WERI-Rb-1 (cell line): ENCODE measurements at regions not wholly inside any gene's neighbourhood (a gene's known extent, or its start where the extent isn't known, plus 50 kb on each side); places are given as distances from the start of the nearest gene placed in this dataset.

ENCODE experiments used
- DNase-seq: peaks from one replicate; pipeline ENCODE4 v3.0.0-alpha.2; 2020
- H3K27ac ChIP-seq: fragments of 250-450 bp; sonication (Bioruptor Pico); 2 replicates; pipeline ENCODE4 v1.5.1; 2020; ENCODE audit warnings: mild to moderate bottlenecking, moderate library complexity
- H3K27me3 ChIP-seq: fragments of 250-450 bp; sonication (Bioruptor Pico); 2 replicates; pipeline ENCODE4 v1.5.1; 2021; ENCODE audit warnings: mild to moderate bottlenecking, low read depth, moderate library complexity; ENCODE audit not compliant: insufficient read depth, severe bottlenecking
- H3K36me3 ChIP-seq: fragments of 250-450 bp; sonication (Bioruptor Pico); 2 replicates; pipeline ENCODE4 v1.5.1; 2020; ENCODE audit warnings: mild to moderate bottlenecking, moderate library complexity
- H3K4me3 ChIP-seq: 2 replicates; pipeline ENCODE4 v1.5.1; 2011; ENCODE audit warnings: low read depth, mild to moderate bottlenecking, control low read depth, low read length
- H3K9me3 ChIP-seq: fragments of 250-450 bp; sonication (Bioruptor Pico); 2 replicates; pipeline ENCODE4 v1.5.1; 2021; ENCODE audit warnings: mild to moderate bottlenecking, moderate library complexity; ENCODE audit not compliant: severe bottlenecking
- TF ChIP-seq, protein P1 (sequence below): IDR thresholded peaks from 2 replicates; pipeline ENCODE4 v1.5.1; 2011; ENCODE audit warnings: low read depth, mild to moderate bottlenecking, control low read depth, inconsistent platforms, low read length

DNA sequence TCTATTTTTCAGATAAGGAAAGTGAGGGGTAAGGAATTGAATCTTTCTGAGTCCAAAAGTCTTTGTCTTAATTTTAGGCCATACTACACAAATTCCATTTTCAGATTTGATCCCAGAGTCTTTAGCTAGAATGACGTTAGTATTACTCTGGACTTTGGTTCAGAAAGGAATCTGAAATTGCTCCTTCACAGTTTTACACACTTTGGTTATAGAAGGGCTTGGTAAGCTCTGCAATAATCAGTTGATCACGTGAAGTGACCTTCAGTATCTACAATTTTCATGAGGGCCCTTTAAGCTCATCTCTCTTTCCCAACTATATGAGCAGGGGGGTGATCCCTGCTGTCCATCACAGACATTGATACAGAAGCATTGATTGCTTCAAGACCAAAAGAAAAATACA, 103.4 kb upstream of the ESRRG start:
- no peak for DNase-seq
- H3K27me3 ChIP-seq = no peaks in the 10 kb centered on the region
- H3K4me3 ChIP-seq = no peak overlapping the region
- no peaks in the 10 kb centered on the region for H3K36me3 ChIP-seq
- TF ChIP-seq, protein P1, sequence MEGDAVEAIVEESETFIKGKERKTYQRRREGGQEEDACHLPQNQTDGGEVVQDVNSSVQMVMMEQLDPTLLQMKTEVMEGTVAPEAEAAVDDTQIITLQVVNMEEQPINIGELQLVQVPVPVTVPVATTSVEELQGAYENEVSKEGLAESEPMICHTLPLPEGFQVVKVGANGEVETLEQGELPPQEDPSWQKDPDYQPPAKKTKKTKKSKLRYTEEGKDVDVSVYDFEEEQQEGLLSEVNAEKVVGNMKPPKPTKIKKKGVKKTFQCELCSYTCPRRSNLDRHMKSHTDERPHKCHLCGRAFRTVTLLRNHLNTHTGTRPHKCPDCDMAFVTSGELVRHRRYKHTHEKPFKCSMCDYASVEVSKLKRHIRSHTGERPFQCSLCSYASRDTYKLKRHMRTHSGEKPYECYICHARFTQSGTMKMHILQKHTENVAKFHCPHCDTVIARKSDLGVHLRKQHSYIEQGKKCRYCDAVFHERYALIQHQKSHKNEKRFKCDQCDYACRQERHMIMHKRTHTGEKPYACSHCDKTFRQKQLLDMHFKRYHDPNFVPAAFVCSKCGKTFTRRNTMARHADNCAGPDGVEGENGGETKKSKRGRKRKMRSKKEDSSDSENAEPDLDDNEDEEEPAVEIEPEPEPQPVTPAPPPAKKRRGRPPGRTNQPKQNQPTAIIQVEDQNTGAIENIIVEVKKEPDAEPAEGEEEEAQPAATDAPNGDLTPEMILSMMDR = no peak
- no peak overlapping the region for H3K27ac ChIP-seq
- no peaks in the 10 kb centered on the region for H3K9me3 ChIP-seq

DNA sequence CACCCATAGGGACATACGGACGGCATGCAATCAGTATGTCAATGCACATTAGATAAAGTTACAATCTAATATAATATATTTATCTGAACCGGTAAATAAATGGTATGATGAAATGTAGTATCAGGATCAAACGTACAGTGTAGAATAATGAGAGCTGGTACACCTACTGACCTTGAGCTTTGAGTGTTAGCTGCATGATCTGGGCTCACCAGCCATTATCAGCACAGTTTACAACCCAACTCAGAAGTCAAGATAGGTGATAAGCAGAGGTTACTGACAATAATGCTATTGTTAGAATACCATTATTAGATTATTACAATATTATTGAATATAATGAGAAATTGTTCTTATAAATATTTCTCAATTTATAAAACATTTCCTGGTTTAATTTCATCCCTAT, 103.0 kb upstream of the ESRRG start:
- Histone ChIP-seq H3K27ac (no peak overlapping the region), H3K27me3 (no peaks in the 10 kb centered on the region), H3K36me3 (no peaks in the 10 kb centered on the region), H3K9me3 (no peaks in the 10 kb centered on the region), H3K4me3 (no peak overlapping the region)
- TF ChIP-seq, protein P1 = no peak
- no peak for DNase-seq

DNA sequence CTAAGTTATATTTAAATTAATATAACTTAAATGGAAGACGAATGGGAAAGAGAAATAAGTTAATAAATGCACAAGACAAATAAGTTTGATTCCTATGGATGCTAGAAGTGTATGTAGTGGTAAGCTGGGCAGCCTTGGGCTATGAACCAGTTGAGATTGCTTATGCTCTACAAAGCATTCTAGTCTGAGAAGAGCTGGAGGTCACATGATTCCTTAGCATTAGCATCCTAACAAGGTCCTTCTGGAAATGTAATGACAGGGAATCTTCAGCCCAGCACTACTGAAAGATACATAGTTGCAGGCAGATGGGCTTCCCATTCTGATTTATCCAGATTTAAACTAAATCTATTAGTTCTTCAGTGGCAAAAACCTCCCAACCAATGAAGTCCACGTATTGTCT, 102.3 kb upstream of the ESRRG start:
- Histone ChIP-seq H3K27me3 (no peaks in the 10 kb centered on the region), H3K36me3 (no peaks in the 10 kb centered on the region), H3K9me3 (no peaks in the 10 kb centered on the region), H3K4me3 (no peak overlapping the region), H3K27ac (no peak overlapping the region)
- DNase-seq = no peak
- TF ChIP-seq, protein P1 = no peak

DNA sequence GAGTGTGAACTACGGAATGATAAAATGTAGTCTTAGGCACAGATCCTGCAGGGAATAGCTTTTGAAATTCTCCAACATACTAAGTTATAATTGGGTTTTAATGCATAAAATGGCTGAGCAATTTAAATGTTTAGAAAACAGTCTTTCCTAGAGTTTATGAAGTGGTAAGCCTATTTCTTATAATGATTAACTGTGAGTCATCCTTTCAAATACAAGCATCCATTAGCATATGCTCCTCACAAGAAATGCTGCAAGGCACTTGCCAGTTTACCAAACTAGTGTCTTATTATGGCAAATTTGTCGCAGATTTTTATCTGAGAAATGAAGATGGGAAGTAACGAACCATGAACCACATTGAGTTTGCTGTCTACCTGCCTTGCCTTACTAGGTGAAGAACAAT, 101.3 kb upstream of the ESRRG start:
- Histone ChIP-seq H3K27me3 (no peaks in the 10 kb centered on the region), H3K9me3 (no peaks in the 10 kb centered on the region), H3K4me3 (no peak overlapping the region), H3K27ac (no peak overlapping the region), H3K36me3 (no peaks in the 10 kb centered on the region)
- no peak for DNase-seq
- TF ChIP-seq, protein P1 = no peak

DNA sequence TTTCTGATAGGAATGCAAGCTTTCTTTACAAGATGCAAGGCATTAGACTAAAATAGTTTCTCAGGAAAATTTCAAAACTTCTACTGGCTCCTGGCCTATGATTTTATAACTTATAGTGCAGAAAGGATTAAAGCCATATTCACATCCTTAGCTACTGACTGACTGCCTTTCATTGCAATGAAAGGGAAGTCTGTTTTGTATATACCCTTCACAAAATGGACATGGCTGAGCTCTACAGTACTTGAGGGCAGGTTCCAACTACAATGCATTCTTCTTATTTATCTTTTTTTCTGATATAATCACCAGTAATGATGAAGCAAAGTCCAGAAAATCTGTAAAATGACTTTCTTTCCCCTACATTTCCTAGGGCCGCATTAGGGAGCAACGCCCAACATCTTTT, 100.5 kb upstream of the ESRRG start:
- H3K9me3 ChIP-seq = no peaks in the 10 kb centered on the region
- no peak overlapping the region for H3K4me3 ChIP-seq
- no peak overlapping the region for H3K27ac ChIP-seq
- no peaks in the 10 kb centered on the region for H3K27me3 ChIP-seq
- H3K36me3 ChIP-seq = no peaks in the 10 kb centered on the region
- TF ChIP-seq, protein P1 = no peak
- no peak for DNase-seq

DNA sequence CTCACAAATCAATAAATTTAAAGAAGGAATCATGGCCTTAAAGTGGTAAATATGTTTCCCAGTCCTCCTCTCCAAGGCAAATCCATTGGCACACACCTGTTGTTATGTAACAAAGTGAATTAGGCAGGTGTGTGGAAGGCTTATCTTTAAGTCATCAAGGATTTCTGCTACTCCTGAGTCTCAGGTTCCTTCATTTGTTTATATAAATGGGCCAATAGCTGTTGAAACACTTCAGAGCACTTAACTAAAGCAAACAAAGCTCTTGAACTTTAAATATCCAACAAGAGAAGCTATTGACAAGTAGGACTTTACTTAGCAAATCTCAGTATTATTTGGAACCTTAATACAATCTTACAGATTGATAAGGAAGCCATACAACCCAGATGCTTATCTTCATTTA, 99.3 kb upstream of the ESRRG start:
- no peaks in the 10 kb centered on the region for H3K36me3 ChIP-seq
- H3K4me3 ChIP-seq = no peak overlapping the region
- TF ChIP-seq, protein P1 = no peak
- DNase-seq = no peak
- H3K27ac ChIP-seq = no peak overlapping the region
- no peaks in the 10 kb centered on the region for H3K27me3 ChIP-seq
- H3K9me3 ChIP-seq = no peaks in the 10 kb centered on the region
